Liver (tissue), 8 donors: ENCODE measurements at regions not wholly inside any gene's neighbourhood (a gene's known extent, or its start where the extent isn't known, plus 50 kb on each side); places are given as distances from the start of the nearest gene placed in this dataset.

Experiments used
- DNase-seq: peaks from one replicate; pipeline ENCODE4 v3.0.0-alpha.2; 2017; ENCODE audit warnings: low spot score
- H3K27ac ChIP-seq, 2 donors: one replicate each; pipeline ENCODE4 v1.7.0; 2013; ENCODE audit warnings: inconsistent platforms in 2 of 2, low read length in 2 of 2, control low read depth in 1 of 2, low read depth in 1 of 2, mild to moderate bottlenecking in 1 of 2
- H3K27me3 ChIP-seq, 4 donors: one replicate each; pipeline versions ENCODE4 v1.6.1 to v1.7.0; 2013; ENCODE audit warnings: low read length in 3 of 4, inconsistent platforms in 1 of 4, mild to moderate bottlenecking in 1 of 4, moderate library complexity in 1 of 4; ENCODE audit not compliant: control insufficient read depth in 4 of 4, insufficient read depth in 4 of 4
- H3K36me3 ChIP-seq, 4 donors: one replicate each; pipeline versions ENCODE4 v1.6.1 to v1.7.0; 2013; ENCODE audit warnings: low read length in 3 of 4, mild to moderate bottlenecking in 3 of 4, low read depth in 1 of 4, moderate library complexity in 1 of 4; ENCODE audit not compliant: control insufficient read depth in 4 of 4, insufficient read depth in 3 of 4
- H3K4me1 ChIP-seq, 4 donors: one replicate each; pipeline versions ENCODE4 v1.6.1 to v1.7.0; 2013; ENCODE audit warnings: low read length in 3 of 4, mild to moderate bottlenecking in 3 of 4, moderate library complexity in 1 of 4; ENCODE audit not compliant: control insufficient read depth in 4 of 4, insufficient read depth in 4 of 4
- H3K4me3 ChIP-seq, 3 donors: one replicate each; pipeline versions ENCODE4 v1.6.1 to v1.7.0; 2013; ENCODE audit warnings: low read length in 3 of 3, control low read depth in 1 of 3, low read depth in 1 of 3, mild to moderate bottlenecking in 1 of 3
- H3K9ac ChIP-seq, 2 donors: one replicate each; pipeline ENCODE4 v1.7.0; 2013; ENCODE audit warnings: low read length in 2 of 2, mild to moderate bottlenecking in 2 of 2, moderate library complexity in 2 of 2, control low read depth in 1 of 2, low read depth in 1 of 2
- H3K9me3 ChIP-seq, 4 donors: one replicate each; pipeline versions ENCODE4 v1.6.1 to v1.7.0; 2013; ENCODE audit warnings: low read length in 3 of 4; ENCODE audit not compliant: control insufficient read depth in 4 of 4
- ATF3 ChIP-seq: IDR thresholded peaks from 2 replicates; pipeline ENCODE4 v1.6.1; 2016; ENCODE audit warnings: antibody characterized with exemption
- FOXA2 ChIP-seq: IDR thresholded peaks from 2 replicates; pipeline ENCODE4 v1.6.1; 2016; ENCODE audit warnings: antibody characterized with exemption
- GABPA ChIP-seq, 2 donors: IDR thresholded peaks in 1 of 2; conservative IDR thresholded peaks in 1 of 2; 2 replicates each; pipeline ENCODE4 v1.6.1; 2016; ENCODE audit warnings: antibody characterized with exemption in 2 of 2, mild to moderate bottlenecking in 1 of 2, moderate library complexity in 1 of 2
- HNF4A ChIP-seq, 2 donors: conservative IDR thresholded peaks; 2 replicates each; pipeline ENCODE4 v1.6.1; 2016; ENCODE audit warnings: antibody characterized with exemption in 2 of 2, mild to moderate bottlenecking in 2 of 2
- HNF4G ChIP-seq: IDR thresholded peaks from 2 replicates; pipeline ENCODE4 v1.6.1; 2016; ENCODE audit warnings: antibody characterized with exemption
- NR2F2 ChIP-seq: IDR thresholded peaks from 2 replicates; pipeline ENCODE4 v1.6.1; 2016; ENCODE audit warnings: antibody characterized with exemption
- RAD21 ChIP-seq, 2 donors: IDR thresholded peaks; 2 replicates each; pipeline ENCODE4 v1.6.1; 2016; ENCODE audit warnings: antibody characterized with exemption in 2 of 2, mild to moderate bottlenecking in 2 of 2
- RXRA ChIP-seq, 2 donors: IDR thresholded peaks; 2 replicates each; pipeline ENCODE4 v1.6.1; 2017 to 2018; ENCODE audit warnings: antibody characterized with exemption in 2 of 2, mild to moderate bottlenecking in 1 of 2
- SP1 ChIP-seq: IDR thresholded peaks from 2 replicates; pipeline ENCODE4 v1.6.1; 2018; ENCODE audit warnings: antibody characterized with exemption, mild to moderate bottlenecking
- ZBTB33 ChIP-seq: IDR thresholded peaks from 2 replicates; pipeline ENCODE4 v1.6.1; 2016; ENCODE audit warnings: antibody characterized with exemption
- WGBS: extraction: QIAGEN DNeasy Blood & Tissue Kit; methylation state at CpG from one replicate; pipeline ENCODE4 v1.1.7; 2013; 5-methylcytosine and 5-hydroxymethylcytosine counted together
- TF ChIP-seq, protein P1 (sequence below): IDR thresholded peaks from 2 replicates; pipeline ENCODE4 v1.6.1; 2016; ENCODE audit warnings: antibody characterized with exemption, mild to moderate bottlenecking
- TF ChIP-seq, protein P2 (sequence below): fragments of 150-350 bp; IDR thresholded peaks from 2 replicates; pipeline ENCODE4 v1.5.1; 2017; ENCODE audit warnings: improper control_type of control experiment, low read depth, low read length; ENCODE audit not compliant: missing input control
- donor health status: healthy.
- donor health status: healthy.
- donor health status: healthy.
- donor health status: healthy.
- donor health status: healthy.

- TF ChIP-seq HNF4G = no peak
- no peak for TF ChIP-seq HNF4A (conservative IDR thresholded peaks at IDR 0.05)
- TF ChIP-seq, protein P1, sequence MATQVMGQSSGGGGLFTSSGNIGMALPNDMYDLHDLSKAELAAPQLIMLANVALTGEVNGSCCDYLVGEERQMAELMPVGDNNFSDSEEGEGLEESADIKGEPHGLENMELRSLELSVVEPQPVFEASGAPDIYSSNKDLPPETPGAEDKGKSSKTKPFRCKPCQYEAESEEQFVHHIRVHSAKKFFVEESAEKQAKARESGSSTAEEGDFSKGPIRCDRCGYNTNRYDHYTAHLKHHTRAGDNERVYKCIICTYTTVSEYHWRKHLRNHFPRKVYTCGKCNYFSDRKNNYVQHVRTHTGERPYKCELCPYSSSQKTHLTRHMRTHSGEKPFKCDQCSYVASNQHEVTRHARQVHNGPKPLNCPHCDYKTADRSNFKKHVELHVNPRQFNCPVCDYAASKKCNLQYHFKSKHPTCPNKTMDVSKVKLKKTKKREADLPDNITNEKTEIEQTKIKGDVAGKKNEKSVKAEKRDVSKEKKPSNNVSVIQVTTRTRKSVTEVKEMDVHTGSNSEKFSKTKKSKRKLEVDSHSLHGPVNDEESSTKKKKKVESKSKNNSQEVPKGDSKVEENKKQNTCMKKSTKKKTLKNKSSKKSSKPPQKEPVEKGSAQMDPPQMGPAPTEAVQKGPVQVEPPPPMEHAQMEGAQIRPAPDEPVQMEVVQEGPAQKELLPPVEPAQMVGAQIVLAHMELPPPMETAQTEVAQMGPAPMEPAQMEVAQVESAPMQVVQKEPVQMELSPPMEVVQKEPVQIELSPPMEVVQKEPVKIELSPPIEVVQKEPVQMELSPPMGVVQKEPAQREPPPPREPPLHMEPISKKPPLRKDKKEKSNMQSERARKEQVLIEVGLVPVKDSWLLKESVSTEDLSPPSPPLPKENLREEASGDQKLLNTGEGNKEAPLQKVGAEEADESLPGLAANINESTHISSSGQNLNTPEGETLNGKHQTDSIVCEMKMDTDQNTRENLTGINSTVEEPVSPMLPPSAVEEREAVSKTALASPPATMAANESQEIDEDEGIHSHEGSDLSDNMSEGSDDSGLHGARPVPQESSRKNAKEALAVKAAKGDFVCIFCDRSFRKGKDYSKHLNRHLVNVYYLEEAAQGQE = no peak
- TF ChIP-seq RXRA (IDR thresholded peaks at IDR 0.05) = no peak
Observed at GRCh38 chr18:55779691-55780585, 191.9 kb upstream of the TCF4 start (continued).

DNA sequence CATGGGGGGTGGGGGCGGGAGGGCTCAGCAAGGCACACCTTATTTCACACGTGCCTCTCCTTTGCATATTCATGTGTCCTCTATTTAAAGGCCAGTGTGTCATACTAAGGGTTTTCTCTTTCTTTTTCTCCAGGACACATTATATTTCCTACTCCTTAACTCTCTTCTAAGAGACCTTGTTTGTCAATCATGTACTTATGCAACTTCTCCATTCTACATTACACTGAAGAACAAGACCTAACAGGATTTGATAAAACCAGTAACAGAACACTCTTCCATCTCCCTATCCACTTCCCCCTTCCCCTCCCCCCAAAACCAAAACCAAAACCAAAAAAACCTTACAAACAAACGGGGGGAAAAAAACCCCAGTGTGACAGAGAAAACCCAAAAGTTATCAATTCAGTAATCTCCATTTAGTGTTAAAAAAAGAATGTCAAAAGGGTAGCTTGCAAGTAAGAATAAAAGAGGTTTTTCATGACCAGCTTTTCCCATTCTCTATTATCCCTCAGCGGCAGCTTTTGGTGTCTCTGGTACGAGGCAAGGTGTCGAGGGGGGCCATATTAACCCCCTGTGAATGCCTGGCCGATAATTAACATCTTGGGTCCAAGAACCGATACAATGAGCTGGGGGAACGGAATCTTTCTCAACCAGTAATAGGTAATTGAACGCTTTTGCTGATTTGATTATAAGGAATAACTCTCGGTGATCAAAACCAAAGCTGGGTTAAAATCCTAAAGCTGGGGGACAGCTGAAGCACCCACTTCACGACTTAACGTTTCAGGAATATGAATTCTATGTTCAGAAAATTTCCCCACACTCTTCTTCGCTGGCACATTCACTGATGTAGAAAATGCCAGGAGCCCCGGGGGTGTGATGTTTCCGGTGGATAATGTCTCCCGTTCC lies 191.0 kb upstream of the TCF4 start:
- H3K27me3 ChIP-seq = peaks cover 0 to 3% (median 1%) of the 10 kb centered on the region in 4 donors
- WGBS = 12% methylated on average over 17 of the region's 17 CpGs
- no peak overlapping the region for H3K27ac ChIP-seq
- no peak for TF ChIP-seq ATF3
- no peak for TF ChIP-seq ZBTB33
- TF ChIP-seq RAD21 (IDR thresholded peaks at IDR 0.05) = peak; percentile 5 to 18
- TF ChIP-seq RXRA (IDR thresholded peaks at IDR 0.05) = no peak
- DNase-seq = no peak
- peak overlapping the region in 2 of 3 donors; percentile 46 to 55 for H3K4me3 ChIP-seq
- H3K9ac ChIP-seq = no peak overlapping the region
- peaks cover 0 to 9% (median 3%) of the 10 kb centered on the region in 4 donors for H3K4me1 ChIP-seq
- H3K9me3 ChIP-seq = no peaks in the 10 kb centered on the region
- no peaks in the 10 kb centered on the region for H3K36me3 ChIP-seq

DNA sequence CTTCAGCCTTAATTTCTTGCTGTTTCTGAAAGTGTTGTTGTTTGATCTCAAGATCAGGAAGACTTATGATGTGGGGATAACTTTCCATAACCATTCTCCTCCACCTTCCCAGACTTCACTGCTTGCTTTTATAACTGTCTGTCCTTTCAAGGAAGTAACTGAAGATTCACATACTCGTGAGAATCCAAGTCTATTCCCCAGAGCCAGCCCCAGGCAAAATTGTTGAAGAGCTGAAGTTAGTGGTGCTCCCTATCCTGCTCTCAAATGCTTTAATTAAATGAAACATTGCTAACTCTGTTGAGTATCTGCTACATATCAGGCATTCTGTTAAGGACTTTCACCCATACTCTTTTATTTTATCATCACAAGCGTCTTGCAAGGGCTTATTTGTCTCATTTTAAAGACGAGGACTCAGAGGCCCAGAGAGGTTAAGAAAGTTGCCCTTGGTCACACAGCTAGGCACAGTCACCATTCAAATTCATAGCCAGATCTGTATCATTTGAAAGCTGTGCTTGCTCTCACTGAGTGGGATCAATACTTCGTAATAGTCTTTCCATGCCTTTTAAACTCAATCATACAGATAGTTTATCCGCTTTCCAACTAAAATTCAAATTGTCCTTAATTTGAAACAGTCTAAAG lies 189.8 kb upstream of the TCF4 start:
- Histone ChIP-seq H3K9me3 (no peaks in the 10 kb centered on the region), H3K9ac (no peak overlapping the region), H3K36me3 (no peaks in the 10 kb centered on the region), H3K4me1 (peaks cover 0 to 9% (median 3%) of the 10 kb centered on the region in 4 donors), H3K27me3 (peaks cover 0 to 3% (median 1%) of the 10 kb centered on the region in 4 donors), H3K27ac (no peak overlapping the region), H3K4me3 (no peak overlapping the region)
- 63% methylated on average over 5 of the region's 5 CpGs for WGBS
- no peak for DNase-seq
- TF ChIP-seq NR2F2 (no peak), FOXA2 (no peak), HNF4A (conservative IDR thresholded peaks at IDR 0.05) (no peak), RAD21 (IDR thresholded peaks at IDR 0.05) (no peak), GABPA (IDR thresholded peaks at IDR 0.05 in 1 of 2, conservative IDR thresholded peaks at IDR 0.05 in 1 of 2) (no peak), SP1 (no peak), HNF4G (no peak), RXRA (IDR thresholded peaks at IDR 0.05) (no peak)
- TF ChIP-seq, protein P1 = no peak
- TF ChIP-seq, protein P2, sequence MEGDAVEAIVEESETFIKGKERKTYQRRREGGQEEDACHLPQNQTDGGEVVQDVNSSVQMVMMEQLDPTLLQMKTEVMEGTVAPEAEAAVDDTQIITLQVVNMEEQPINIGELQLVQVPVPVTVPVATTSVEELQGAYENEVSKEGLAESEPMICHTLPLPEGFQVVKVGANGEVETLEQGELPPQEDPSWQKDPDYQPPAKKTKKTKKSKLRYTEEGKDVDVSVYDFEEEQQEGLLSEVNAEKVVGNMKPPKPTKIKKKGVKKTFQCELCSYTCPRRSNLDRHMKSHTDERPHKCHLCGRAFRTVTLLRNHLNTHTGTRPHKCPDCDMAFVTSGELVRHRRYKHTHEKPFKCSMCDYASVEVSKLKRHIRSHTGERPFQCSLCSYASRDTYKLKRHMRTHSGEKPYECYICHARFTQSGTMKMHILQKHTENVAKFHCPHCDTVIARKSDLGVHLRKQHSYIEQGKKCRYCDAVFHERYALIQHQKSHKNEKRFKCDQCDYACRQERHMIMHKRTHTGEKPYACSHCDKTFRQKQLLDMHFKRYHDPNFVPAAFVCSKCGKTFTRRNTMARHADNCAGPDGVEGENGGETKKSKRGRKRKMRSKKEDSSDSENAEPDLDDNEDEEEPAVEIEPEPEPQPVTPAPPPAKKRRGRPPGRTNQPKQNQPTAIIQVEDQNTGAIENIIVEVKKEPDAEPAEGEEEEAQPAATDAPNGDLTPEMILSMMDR = no peak
